Transverse colon (tissue), 3 donors: ENCODE measurements at regions not wholly inside any gene's neighbourhood (a gene's known extent, or its start where the extent isn't known, plus 50 kb on each side); places are given as distances from the start of the nearest gene placed in this dataset.

Source experiments
- CTCF ChIP-seq, 5 experiments: fragments of 200-600 bp in 3 of 5; fragments of 450-650 bp in 2 of 5; sonication (generic) in 3 of 5; IDR thresholded peaks; 1 replicate in 2 of 5; 2 replicates in 3 of 5; pipeline ENCODE4 v1.5.1; 2016 to 2017; ENCODE audit warnings: antibody characterized with exemption in 5 of 5, inconsistent platforms in 3 of 5, mild to moderate bottlenecking in 2 of 5, moderate library complexity in 1 of 5
- EP300 ChIP-seq: sonication (generic); formaldehyde crosslinking; IDR thresholded peaks from one replicate; pipeline ENCODE4 v1.6.1; 2017; ENCODE audit warnings: antibody characterized with exemption, low read depth
- POLR2A ChIP-seq: fragments of 450-650 bp; IDR thresholded peaks from one replicate; pipeline ENCODE4 v1.6.1; 2016; ENCODE audit warnings: antibody characterized with exemption, mild to moderate bottlenecking, moderate library complexity

- TF ChIP-seq POLR2A (no peak), CTCF (IDR thresholded peaks at IDR 0.05) (no peak), EP300 (no peak)
These were observed 71.0 kb upstream of the RNU6ATAC start for GRCh38 chr9:134235366-134235765.
